Progenitor cell of endocrine pancreas (in vitro differentiated cells): ENCODE measurements at regions not wholly inside any gene's neighbourhood (a gene's known extent, or its start where the extent isn't known, plus 50 kb on each side); places are given as distances from the start of the nearest gene placed in this dataset.

Experiments used
- DNase-seq: peaks from one replicate; pipeline ENCODE4 v3.0.0; 2021; ENCODE audit warnings: low spot score; ENCODE audit not compliant: unreplicated experiment
- H3K27ac Mint-ChIP-seq: 2 replicates; pipeline ENCODE4 v1.8.0; 2021; ENCODE audit warnings: mild to moderate bottlenecking, moderate library complexity, mixed read lengths
- H3K27me3 Mint-ChIP-seq: 2 replicates; pipeline ENCODE4 v1.8.0; 2021; ENCODE audit warnings: mixed read lengths
- H3K36me3 Mint-ChIP-seq: 2 replicates; pipeline ENCODE4 v1.8.0; 2022; ENCODE audit warnings: mixed read lengths; ENCODE audit not compliant: insufficient read depth
- H3K4me1 Mint-ChIP-seq: 2 replicates; pipeline ENCODE4 v1.8.0; 2021; ENCODE audit warnings: low read depth, mixed read lengths
- H3K4me3 Mint-ChIP-seq: 2 replicates; pipeline ENCODE4 v1.8.0; 2021; ENCODE audit warnings: low read depth, mild to moderate bottlenecking, moderate library complexity, mixed read lengths
- H3K9me3 Mint-ChIP-seq: 2 replicates; pipeline ENCODE4 v1.8.0; 2021; ENCODE audit warnings: low read depth, mixed read lengths
- TF ChIP-seq, protein P1 (sequence below): fragments of 200-600 bp; sonication (generic); IDR thresholded peaks from one replicate; pipeline ENCODE4 v1.5.0; 2021; ENCODE audit warnings: antibody characterized with exemption, mild to moderate bottlenecking; ENCODE audit not compliant: unreplicated experiment

DNA sequence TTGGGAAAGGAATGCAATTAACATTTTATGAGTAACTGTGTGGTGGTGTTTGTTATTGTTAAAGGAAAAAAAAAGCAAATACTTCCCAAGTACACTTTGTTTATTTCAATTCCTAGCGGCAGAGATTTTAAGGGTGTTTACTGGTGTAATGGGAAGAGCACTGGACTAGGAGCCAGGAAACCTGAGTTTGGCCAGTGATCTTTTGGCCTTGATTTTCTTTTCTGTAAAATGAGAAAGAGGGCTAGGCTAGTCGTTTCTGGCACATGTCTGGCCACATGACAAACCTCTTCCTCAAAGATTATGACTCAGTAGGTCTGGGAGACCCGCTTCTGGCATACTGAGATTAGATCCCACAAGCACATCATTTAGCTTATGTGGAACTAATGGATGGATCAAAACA lies 428.1 kb upstream of the NOX3 start:
- DNase-seq, result no peak
- Mint-ChIP-seq H3K4me3 (no peak overlapping the region), H3K27ac (peak overlapping the region; percentile 27), H3K36me3 (peaks cover 2% of the 10 kb centered on the region), H3K9me3 (no peaks in the 10 kb centered on the region), H3K4me1 (peaks cover 22% of the 10 kb centered on the region), H3K27me3 (peaks cover 3% of the 10 kb centered on the region)
- TF ChIP-seq, protein P1, sequence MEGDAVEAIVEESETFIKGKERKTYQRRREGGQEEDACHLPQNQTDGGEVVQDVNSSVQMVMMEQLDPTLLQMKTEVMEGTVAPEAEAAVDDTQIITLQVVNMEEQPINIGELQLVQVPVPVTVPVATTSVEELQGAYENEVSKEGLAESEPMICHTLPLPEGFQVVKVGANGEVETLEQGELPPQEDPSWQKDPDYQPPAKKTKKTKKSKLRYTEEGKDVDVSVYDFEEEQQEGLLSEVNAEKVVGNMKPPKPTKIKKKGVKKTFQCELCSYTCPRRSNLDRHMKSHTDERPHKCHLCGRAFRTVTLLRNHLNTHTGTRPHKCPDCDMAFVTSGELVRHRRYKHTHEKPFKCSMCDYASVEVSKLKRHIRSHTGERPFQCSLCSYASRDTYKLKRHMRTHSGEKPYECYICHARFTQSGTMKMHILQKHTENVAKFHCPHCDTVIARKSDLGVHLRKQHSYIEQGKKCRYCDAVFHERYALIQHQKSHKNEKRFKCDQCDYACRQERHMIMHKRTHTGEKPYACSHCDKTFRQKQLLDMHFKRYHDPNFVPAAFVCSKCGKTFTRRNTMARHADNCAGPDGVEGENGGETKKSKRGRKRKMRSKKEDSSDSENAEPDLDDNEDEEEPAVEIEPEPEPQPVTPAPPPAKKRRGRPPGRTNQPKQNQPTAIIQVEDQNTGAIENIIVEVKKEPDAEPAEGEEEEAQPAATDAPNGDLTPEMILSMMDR, result no peak

DNA sequence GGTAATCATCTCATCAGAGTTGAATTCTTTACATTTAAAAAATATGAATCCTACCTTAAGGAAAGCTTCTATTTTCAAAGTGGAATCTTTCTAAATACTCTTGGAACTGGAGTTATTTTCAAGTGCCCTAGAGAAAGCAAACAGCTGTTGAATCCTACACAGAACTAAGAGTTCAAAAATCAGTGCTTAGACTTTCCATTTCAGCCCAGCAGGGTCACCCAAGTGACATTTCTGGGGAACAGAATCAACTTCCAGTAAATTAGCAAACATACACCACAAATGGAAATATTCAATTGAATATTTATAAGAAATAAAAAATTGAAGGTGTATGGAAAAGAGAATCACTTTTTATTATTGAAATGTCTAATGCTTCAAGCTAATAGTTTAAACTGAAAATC lies 427.7 kb upstream of the NOX3 start:
- H3K9me3 Mint-ChIP-seq, result no peaks in the 10 kb centered on the region
- peaks cover 22% of the 10 kb centered on the region for H3K4me1 Mint-ChIP-seq

DNA sequence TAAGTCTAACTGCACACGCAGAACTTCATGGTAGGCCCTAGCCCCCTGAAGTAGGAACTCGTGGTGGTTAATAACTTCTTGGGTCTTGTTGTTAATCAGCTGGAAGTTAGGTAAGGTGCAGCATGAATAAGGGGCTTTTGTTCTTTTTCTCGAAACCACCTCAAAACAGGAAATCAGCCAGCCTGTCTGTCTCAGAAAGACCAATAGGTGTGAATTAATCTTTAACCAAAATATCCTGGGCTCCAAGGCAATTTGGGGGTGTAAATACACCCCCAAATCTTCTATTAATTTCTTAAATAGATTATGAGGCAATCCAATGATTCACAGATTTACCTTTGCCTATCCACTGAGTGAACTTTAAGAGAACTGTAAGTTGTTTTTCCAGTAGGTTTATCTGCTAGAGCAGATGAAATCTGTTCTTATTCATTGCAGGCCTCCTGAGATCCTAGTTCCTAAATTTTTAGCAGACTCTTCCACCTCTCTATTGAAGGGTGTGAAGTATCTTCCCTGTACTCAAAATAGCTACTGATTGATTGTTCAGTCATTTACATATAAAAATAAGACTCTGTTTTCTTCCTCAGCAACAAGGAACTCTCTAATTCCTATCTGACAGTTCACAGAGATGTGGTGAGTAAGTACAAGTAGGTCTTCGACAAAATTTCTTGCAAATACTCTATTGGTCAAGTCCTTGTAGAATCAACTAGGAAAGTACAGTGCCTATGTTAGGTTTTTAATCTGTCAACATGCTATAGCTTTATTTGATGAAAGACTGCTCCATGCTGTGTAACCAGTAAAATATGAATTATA lies 427.1 kb upstream of the NOX3 start:
- Mint-ChIP-seq H3K27ac (peak overlapping the region; percentile 53), H3K4me3 (no peak overlapping the region)
- TF ChIP-seq, protein P1, result no peak

More for the DNA sequence above, 427.7 kb upstream of the NOX3 start:
- H3K36me3 Mint-ChIP-seq, result peaks cover 2% of the 10 kb centered on the region
- no peak for DNase-seq
- TF ChIP-seq, protein P1, result no peak
- peaks cover 3% of the 10 kb centered on the region for H3K27me3 Mint-ChIP-seq
- H3K4me3 Mint-ChIP-seq, result no peak overlapping the region
- no peak overlapping the region for H3K27ac Mint-ChIP-seq

DNA sequence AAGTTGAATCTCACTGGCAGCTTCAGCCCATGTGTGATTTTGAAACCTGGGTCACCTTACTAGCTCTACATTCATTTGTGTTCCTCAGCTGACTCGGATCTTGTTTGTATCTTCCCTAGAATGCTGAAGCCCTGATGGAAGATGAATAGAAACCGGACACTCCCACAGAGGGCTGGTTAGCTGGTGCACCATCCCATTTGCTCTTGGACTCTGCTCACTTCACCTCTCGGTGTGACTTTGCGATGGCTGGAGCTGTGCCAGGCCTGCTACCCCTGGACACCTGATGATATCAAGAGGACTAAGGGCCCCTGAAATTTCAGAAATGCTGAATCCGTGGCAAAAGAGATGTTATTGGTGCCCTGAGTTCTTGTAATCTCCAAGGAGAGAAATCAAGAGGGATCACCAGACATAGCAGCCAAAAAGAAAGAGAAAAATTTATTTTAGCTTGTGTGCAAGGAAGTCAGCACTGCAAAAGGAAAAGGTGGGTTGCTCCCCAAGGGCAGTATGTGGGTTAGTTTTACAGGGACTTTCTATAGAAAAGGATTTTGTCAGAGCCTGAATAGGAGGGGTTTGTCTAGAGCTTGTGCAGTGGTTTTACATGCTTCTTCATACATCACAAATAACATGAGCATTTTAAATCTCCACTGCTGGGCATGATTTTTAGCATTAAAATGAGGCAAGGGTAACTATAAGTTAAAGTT lies 426.3 kb upstream of the NOX3 start:
- no peak overlapping the region for H3K4me3 Mint-ChIP-seq
- TF ChIP-seq, protein P1, result no peak
- no peaks in the 10 kb centered on the region for H3K27me3 Mint-ChIP-seq
- peak overlapping the region; percentile 53 for H3K27ac Mint-ChIP-seq
- no peak for DNase-seq
- peaks cover 22% of the 10 kb centered on the region for H3K4me1 Mint-ChIP-seq
- peaks cover 4% of the 10 kb centered on the region for H3K36me3 Mint-ChIP-seq
- peaks cover 2% of the 10 kb centered on the region for H3K9me3 Mint-ChIP-seq

More for the DNA sequence above, 427.1 kb upstream of the NOX3 start:
- Mint-ChIP-seq H3K27me3 (peaks cover 3% of the 10 kb centered on the region), H3K9me3 (peaks cover 2% of the 10 kb centered on the region), H3K36me3 (peaks cover 4% of the 10 kb centered on the region), H3K4me1 (peaks cover 22% of the 10 kb centered on the region)
- DNase-seq, result no peak

DNA sequence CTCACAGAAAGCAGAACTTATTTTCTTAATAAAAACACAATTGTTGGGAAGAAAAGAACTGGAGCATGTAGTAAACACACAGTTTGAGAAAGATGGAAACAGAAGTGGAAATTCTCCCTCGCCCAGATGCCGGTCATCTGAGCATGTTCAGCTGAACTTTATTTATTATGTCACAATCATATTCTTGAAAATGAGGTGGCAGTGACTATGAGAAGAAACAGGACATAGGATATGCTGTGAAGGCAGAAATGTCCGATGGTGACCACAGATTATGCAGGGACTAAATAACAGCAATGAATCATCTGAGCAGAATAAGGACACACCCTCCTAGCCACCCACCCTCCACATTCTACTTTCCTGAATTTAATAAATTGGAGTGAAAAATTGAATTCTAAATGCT lies 425.3 kb upstream of the NOX3 start:
- peaks cover 22% of the 10 kb centered on the region for H3K4me1 Mint-ChIP-seq
- H3K4me3 Mint-ChIP-seq, result no peak overlapping the region
- no peaks in the 10 kb centered on the region for H3K27me3 Mint-ChIP-seq

More for the DNA sequence above, 425.3 kb upstream of the NOX3 start:
- TF ChIP-seq, protein P1, result no peak
- H3K36me3 Mint-ChIP-seq, result peaks cover 4% of the 10 kb centered on the region
- DNase-seq, result no peak
- no peak overlapping the region for H3K27ac Mint-ChIP-seq
- peaks cover 5% of the 10 kb centered on the region for H3K9me3 Mint-ChIP-seq
